ENCODE measurements at regions not wholly inside any gene's neighbourhood (a gene's known extent, or its start where the extent isn't known, plus 50 kb on each side); places are given as distances from the start of the nearest gene placed in this dataset.

DNA sequence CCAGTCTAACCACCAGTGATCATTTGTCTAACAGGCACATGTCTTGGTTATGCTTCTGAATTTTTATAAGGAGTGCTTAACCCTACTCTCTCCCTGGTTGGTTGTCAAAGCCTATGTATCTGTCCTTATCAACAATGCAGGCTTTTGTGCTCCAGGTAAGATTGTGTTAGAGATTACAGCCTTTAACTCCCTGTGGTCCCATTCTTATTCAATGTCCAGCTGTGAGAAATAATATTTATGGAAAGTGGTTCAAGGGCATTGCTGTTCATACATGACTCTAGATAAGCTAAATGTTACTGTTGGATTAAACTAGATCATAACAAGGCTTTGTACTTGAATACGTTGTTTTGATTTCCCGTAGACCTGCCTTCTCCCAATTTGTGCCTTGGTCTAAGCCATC, 146.1 kb upstream of the TSC22D2 start:
- H3K36me3 ChIP-seq (ENCODE audit: insufficient read depth, low read depth, low read length): no peaks in the 10 kb centered on the region
- H3K4me3 ChIP-seq (ENCODE audit: low read length): no peak overlapping the region
- no peak overlapping the region for H3K27ac ChIP-seq (ENCODE audit: low read length)
- H3K27me3 ChIP-seq (ENCODE audit: insufficient read depth, low read length): no peaks in the 10 kb centered on the region
- no peaks in the 10 kb centered on the region for H3K4me1 ChIP-seq (ENCODE audit: insufficient read depth, low read length)
- H3K9me3 ChIP-seq (ENCODE audit: insufficient read depth, low read depth, low read length): no peaks in the 10 kb centered on the region
- no peak overlapping the region for H3K9ac ChIP-seq (ENCODE audit: low read depth, low read length)

DNA sequence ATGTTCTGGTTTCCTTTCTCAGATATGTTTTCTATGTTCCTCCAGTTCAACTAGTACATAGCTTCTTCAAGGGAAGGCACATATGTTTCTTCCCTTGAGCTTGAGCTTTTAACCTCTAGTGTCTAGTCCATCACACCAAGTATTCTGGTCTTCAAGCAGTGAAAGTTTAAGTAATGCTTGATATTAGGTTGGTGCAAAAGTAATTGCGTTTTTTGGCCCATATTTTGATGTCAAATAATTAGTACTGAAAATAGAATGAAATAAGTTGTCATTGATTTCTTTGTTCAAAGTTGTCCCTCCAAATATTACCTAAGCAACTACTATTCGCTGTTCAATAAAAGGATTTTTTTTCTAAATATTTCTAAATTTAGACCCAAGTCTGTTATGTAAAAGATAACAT, 146.7 kb upstream of the TSC22D2 start:
- H3K9me3 ChIP-seq (ENCODE audit: insufficient read depth, low read depth, low read length): no peaks in the 10 kb centered on the region
- no peak overlapping the region for H3K9ac ChIP-seq (ENCODE audit: low read depth, low read length)
- no peaks in the 10 kb centered on the region for H3K36me3 ChIP-seq (ENCODE audit: insufficient read depth, low read depth, low read length)

DNA sequence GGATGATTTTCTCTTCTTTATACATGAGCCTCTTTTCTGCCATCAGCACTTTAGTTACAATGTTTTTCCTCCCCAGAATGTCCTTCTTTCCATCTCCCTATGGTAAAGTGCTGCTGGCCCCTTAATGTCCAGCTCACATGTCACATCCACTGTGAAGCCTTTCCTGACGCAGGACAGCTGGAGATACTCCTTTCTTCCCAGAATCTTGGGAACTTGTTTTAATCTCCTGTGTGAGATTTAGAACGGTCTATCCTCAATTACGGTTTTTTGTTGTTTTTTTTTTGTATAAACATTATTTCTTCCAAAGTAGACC, 147.7 kb upstream of the TSC22D2 start:
- no peak overlapping the region for H3K27ac ChIP-seq (ENCODE audit: low read length)
- no peaks in the 10 kb centered on the region for H3K27me3 ChIP-seq (ENCODE audit: insufficient read depth, low read length)
- no peaks in the 10 kb centered on the region for H3K4me1 ChIP-seq (ENCODE audit: insufficient read depth, low read length)
- H3K9me3 ChIP-seq (ENCODE audit: insufficient read depth, low read depth, low read length): no peaks in the 10 kb centered on the region
- no peak overlapping the region for H3K9ac ChIP-seq (ENCODE audit: low read depth, low read length)
- no peak overlapping the region for H3K4me3 ChIP-seq (ENCODE audit: low read length)
- H3K36me3 ChIP-seq (ENCODE audit: insufficient read depth, low read depth, low read length): no peaks in the 10 kb centered on the region

More for the DNA sequence above, 146.7 kb upstream of the TSC22D2 start:
- no peak overlapping the region for H3K27ac ChIP-seq (ENCODE audit: low read length)
- H3K4me3 ChIP-seq (ENCODE audit: low read length): no peak overlapping the region
- H3K4me1 ChIP-seq (ENCODE audit: insufficient read depth, low read length): no peaks in the 10 kb centered on the region
- no peaks in the 10 kb centered on the region for H3K27me3 ChIP-seq (ENCODE audit: insufficient read depth, low read length)

DNA sequence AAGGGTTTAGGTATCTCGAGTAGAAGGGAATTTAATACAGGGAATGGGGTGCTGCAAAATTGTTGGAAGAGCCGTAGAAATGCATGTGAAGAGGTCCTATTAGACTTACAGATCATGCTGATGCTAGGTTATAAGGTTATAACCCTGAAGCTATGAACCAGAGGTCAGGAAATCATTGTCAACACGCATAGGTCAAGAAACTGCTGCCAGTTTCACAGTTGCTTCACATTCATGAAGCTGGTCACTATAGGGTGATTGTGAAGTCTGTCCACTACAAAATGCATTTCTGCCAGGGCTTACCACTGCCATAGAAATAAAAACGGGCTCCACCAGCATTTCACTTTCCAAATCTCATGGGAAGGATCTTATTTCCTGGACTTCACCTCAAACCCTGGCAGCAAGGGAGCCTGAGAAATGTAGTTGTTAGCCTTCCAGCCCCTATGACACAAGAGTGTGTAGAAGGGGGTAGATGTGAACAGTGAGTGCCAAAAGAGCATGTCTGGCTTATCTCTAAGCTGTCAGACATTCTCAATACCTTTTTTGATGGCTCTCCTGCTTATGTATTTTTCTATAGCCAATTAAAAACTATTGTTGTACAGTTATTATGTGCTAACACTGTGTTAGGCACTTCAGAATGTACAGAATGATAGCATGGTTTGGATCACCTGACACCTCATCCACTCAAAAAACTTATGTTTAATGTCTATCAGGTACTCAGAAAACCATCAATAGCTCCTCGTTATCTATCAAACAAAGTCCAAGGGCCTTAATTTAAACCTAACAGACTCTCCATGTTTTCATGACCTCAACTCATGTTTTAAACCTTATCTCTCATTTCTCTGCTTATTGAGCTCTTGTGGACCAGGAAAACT, 148.3 kb upstream of the TSC22D2 start:
- no peak overlapping the region for H3K4me3 ChIP-seq (ENCODE audit: low read length)
- H3K9ac ChIP-seq (ENCODE audit: low read depth, low read length): no peak overlapping the region
- H3K27me3 ChIP-seq (ENCODE audit: insufficient read depth, low read length): no peaks in the 10 kb centered on the region
- H3K27ac ChIP-seq (ENCODE audit: low read length): no peak overlapping the region
- no peaks in the 10 kb centered on the region for H3K9me3 ChIP-seq (ENCODE audit: insufficient read depth, low read depth, low read length)
- no peaks in the 10 kb centered on the region for H3K36me3 ChIP-seq (ENCODE audit: insufficient read depth, low read depth, low read length)
- H3K4me1 ChIP-seq (ENCODE audit: insufficient read depth, low read length): no peaks in the 10 kb centered on the region

DNA sequence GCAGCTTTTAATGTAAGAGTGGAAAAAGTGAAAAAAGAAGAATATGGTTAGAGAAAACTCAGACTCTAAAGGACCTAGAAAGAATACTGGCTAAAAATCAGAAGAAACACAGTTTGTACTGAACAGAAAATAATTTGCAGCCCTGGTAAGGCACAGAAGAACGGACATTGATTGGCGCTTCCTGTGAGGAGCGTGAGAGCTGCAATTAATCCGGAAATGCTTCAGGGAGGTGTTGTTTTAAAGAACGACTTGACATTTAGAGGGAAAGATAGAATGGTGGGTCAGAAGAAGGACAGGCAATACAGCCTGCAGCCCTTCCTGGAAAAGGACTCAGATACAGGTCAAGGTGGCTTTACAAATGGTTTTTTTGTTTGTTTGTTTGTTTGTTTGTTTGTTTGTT, 151.3 kb upstream of the TSC22D2 start:
- Histone ChIP-seq H3K4me3 (ENCODE audit: low read length) (no peak overlapping the region), H3K9ac (ENCODE audit: low read depth, low read length) (no peak overlapping the region), H3K36me3 (ENCODE audit: insufficient read depth, low read depth, low read length) (no peaks in the 10 kb centered on the region), H3K4me1 (ENCODE audit: insufficient read depth, low read length) (no peaks in the 10 kb centered on the region), H3K27me3 (ENCODE audit: insufficient read depth, low read length) (no peaks in the 10 kb centered on the region), H3K27ac (ENCODE audit: low read length) (no peak overlapping the region), H3K9me3 (ENCODE audit: insufficient read depth, low read depth, low read length) (no peaks in the 10 kb centered on the region)

DNA sequence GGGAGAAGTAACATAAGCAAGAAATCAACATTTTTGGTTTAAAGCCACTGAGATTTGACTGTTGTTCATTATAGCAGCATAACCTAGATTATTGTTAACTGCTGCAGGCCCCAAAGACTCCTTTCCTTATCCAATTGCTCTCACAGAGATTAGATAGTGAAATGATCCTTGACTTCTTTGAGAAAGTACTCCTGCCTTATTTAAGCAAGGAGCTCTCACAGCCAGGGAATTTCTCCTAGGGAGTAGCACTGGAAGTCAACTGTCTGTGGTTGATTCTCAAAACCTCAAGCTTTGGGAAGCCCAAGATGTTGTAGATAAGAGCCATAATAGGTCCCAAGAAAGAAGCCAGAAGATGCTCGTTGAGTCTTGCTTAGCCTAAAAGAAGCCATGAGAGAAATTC, 151.8 kb upstream of the TSC22D2 start:
- H3K9ac ChIP-seq (ENCODE audit: low read depth, low read length): no peak overlapping the region
- no peaks in the 10 kb centered on the region for H3K27me3 ChIP-seq (ENCODE audit: insufficient read depth, low read length)
- H3K4me1 ChIP-seq (ENCODE audit: insufficient read depth, low read length): no peaks in the 10 kb centered on the region
- H3K9me3 ChIP-seq (ENCODE audit: insufficient read depth, low read depth, low read length): no peaks in the 10 kb centered on the region
- no peak overlapping the region for H3K27ac ChIP-seq (ENCODE audit: low read length)
- H3K4me3 ChIP-seq (ENCODE audit: low read length): no peak overlapping the region
- no peaks in the 10 kb centered on the region for H3K36me3 ChIP-seq (ENCODE audit: insufficient read depth, low read depth, low read length)

DNA sequence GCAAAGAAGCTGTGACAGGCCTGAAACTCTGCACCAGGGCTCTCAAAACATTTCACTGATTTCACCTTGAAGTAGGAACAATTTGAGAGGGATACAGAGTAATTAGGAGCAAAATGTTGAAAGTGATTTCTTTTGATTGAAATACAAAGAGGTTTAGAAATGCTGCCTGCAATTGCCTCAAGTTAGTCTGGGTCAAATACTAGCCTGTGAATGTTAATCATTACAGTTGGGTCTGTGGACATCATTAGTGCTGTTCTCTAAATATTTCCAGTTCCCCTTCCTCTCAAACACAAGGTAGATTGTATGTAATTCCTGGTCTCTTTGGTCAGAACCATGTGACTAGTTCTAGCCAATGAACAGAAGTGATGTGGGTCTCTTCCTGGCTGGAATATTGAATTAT, 152.3 kb upstream of the TSC22D2 start:
- Histone ChIP-seq H3K4me3 (ENCODE audit: low read length) (no peak overlapping the region), H3K9ac (ENCODE audit: low read depth, low read length) (no peak overlapping the region), H3K9me3 (ENCODE audit: insufficient read depth, low read depth, low read length) (no peaks in the 10 kb centered on the region), H3K36me3 (ENCODE audit: insufficient read depth, low read depth, low read length) (no peaks in the 10 kb centered on the region), H3K27ac (ENCODE audit: low read length) (no peak overlapping the region), H3K27me3 (ENCODE audit: insufficient read depth, low read length) (no peaks in the 10 kb centered on the region), H3K4me1 (ENCODE audit: insufficient read depth, low read length) (no peaks in the 10 kb centered on the region)

DNA sequence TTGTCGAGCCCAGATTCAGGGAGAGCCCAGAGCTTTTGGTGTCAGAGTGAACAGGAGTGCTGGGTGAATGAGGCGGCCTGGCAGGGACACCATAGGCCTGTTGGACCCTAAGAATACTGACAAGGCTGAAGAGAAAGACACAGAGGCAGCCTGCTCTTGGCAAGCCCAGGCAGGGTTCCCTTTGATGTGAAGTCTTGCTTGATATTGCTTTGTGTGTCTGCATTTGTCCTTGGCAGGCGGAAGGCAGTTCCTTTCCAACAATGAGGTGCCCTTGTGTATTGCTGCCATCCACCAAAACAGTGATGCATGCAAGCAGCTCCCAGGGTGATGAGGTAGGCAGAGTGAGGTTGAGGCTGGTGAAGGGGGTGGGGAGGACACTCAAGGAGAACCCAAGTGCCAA, 152.7 kb upstream of the TSC22D2 start:
- H3K4me3 ChIP-seq (ENCODE audit: low read length): no peak overlapping the region
- no peaks in the 10 kb centered on the region for H3K27me3 ChIP-seq (ENCODE audit: insufficient read depth, low read length)
- no peaks in the 10 kb centered on the region for H3K4me1 ChIP-seq (ENCODE audit: insufficient read depth, low read length)
- no peaks in the 10 kb centered on the region for H3K9me3 ChIP-seq (ENCODE audit: insufficient read depth, low read depth, low read length)
- no peak overlapping the region for H3K27ac ChIP-seq (ENCODE audit: low read length)
- no peaks in the 10 kb centered on the region for H3K36me3 ChIP-seq (ENCODE audit: insufficient read depth, low read depth, low read length)
- H3K9ac ChIP-seq (ENCODE audit: low read depth, low read length): no peak overlapping the region

DNA sequence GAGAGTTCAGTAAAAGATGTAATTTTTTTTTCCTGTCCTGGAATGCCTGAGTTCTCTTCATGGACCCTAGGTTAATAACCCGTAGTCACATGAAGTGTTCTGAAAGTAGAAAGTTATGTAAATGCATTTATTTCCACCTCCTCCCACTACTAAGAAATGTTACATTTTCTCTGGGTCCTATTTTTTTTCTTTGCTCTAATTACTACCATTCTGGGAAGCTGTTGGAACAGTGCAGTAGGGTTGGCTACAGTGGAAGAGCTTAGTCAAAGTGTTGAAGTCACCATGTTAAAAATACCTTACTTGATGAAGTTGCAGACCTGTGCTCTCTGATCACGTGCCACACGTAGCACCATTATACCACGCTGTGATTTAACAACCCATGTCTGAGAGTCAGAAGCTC, 153.8 kb upstream of the TSC22D2 start:
- Histone ChIP-seq H3K4me3 (ENCODE audit: low read length) (no peak overlapping the region), H3K36me3 (ENCODE audit: insufficient read depth, low read depth, low read length) (no peaks in the 10 kb centered on the region), H3K27me3 (ENCODE audit: insufficient read depth, low read length) (no peaks in the 10 kb centered on the region), H3K27ac (ENCODE audit: low read length) (no peak overlapping the region), H3K9me3 (ENCODE audit: insufficient read depth, low read depth, low read length) (no peaks in the 10 kb centered on the region), H3K4me1 (ENCODE audit: insufficient read depth, low read length) (peaks cover 6% of the 10 kb centered on the region), H3K9ac (ENCODE audit: low read depth, low read length) (no peak overlapping the region)

DNA sequence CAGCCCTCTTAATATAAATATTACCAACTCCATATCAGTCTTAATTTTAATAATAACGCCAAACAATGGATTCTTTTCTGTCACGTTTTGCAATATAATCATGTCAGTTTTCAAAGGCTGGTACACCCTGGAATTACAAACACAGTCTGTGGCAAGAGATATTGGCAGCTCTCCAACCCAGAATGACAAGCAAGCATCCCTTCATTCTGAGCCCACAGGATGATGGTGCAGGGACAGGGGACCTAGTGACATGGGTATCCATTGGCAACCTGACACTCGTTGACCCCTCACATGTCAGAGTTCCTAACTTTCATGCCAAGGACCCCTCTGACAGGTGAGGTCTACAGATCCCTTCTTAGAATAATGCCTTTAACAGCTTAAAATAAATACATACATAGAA, 154.5 kb upstream of the TSC22D2 start:
- Histone ChIP-seq H3K9me3 (ENCODE audit: insufficient read depth, low read depth, low read length) (no peaks in the 10 kb centered on the region), H3K36me3 (ENCODE audit: insufficient read depth, low read depth, low read length) (no peaks in the 10 kb centered on the region), H3K9ac (ENCODE audit: low read depth, low read length) (no peak overlapping the region), H3K27me3 (ENCODE audit: insufficient read depth, low read length) (no peaks in the 10 kb centered on the region), H3K4me1 (ENCODE audit: insufficient read depth, low read length) (peaks cover 10% of the 10 kb centered on the region), H3K4me3 (ENCODE audit: low read length) (no peak overlapping the region), H3K27ac (ENCODE audit: low read length) (no peak overlapping the region)

DNA sequence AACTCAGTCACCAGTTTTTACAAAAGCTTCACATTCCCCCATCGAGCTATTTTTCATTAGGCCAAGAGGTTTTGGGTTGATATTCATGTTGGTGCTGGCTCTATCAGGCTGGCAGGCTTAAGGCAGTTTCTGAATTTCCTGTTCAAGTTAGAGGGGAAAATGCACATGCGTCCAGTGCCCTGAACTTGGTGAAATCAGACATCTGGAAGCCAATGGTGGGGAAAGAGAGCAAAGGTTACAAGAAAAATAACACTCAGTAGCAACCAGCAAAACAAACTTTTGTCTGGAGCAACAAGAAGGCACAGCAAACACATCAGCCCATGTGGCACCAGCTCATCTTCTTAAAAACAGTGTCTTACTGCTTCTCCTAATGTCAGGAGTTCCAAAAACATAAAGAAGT, 155.6 kb upstream of the TSC22D2 start:
- Histone ChIP-seq H3K36me3 (ENCODE audit: insufficient read depth, low read depth, low read length) (no peaks in the 10 kb centered on the region), H3K4me1 (ENCODE audit: insufficient read depth, low read length) (peaks cover 10% of the 10 kb centered on the region), H3K9ac (ENCODE audit: low read depth, low read length) (no peak overlapping the region), H3K27ac (ENCODE audit: low read length) (no peak overlapping the region), H3K4me3 (ENCODE audit: low read length) (no peak overlapping the region), H3K9me3 (ENCODE audit: insufficient read depth, low read depth, low read length) (no peaks in the 10 kb centered on the region), H3K27me3 (ENCODE audit: insufficient read depth, low read length) (no peaks in the 10 kb centered on the region)

DNA sequence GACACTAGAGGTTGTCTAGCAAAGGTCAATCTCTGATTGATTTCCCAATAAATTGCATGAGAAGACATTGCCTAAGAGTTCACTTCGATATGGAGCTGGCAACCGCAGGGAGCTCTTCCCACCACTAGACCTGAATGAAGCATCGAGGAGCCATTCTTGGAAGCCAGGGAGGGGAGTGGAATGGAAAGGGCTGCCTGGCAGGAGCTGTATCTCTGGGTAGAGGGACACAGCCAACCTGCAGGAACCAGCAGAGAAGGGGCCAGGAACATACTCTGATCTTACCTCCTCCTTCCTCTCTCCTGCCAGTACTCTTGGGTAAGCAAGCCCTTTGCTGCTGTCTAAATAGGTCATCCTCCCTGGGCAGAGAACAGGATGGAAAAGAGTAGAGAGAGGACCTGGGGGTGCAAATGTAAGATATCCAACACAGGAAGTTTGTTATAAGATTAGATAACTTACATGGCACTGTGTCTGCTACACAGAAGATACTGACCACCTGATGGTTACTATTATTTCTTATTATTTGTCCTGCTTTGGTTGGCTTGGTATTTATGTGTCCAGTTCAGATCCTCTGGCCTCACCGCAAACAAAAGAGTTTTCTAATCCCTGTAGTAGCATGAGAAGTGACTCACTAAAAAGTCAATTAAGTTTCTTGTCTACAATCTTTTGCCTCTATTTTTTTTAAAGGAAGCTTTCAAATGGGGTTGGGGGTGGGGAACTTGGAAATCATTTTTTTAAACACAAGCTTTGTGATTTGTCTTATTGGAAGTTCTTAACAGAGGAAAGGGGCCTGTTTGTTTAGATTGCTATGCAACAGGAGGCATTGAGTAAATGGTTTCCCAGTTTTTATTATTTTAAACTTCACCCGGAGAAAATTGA, 156.7 kb upstream of the TSC22D2 start:
- no peak overlapping the region for H3K27ac ChIP-seq (ENCODE audit: low read length)
- H3K36me3 ChIP-seq (ENCODE audit: insufficient read depth, low read depth, low read length): no peaks in the 10 kb centered on the region
- peaks cover 10% of the 10 kb centered on the region for H3K4me1 ChIP-seq (ENCODE audit: insufficient read depth, low read length)
- no peak overlapping the region for H3K9ac ChIP-seq (ENCODE audit: low read depth, low read length)
- H3K27me3 ChIP-seq (ENCODE audit: insufficient read depth, low read length): no peaks in the 10 kb centered on the region
- H3K4me3 ChIP-seq (ENCODE audit: low read length): no peak overlapping the region
- no peaks in the 10 kb centered on the region for H3K9me3 ChIP-seq (ENCODE audit: insufficient read depth, low read depth, low read length)

All from iPS-20b (cell line).